ENCODE measurements at regions not wholly inside any gene's neighbourhood (a gene's known extent, or its start where the extent isn't known, plus 50 kb on each side); places are given as distances from the start of the nearest gene placed in this dataset.

DNA sequence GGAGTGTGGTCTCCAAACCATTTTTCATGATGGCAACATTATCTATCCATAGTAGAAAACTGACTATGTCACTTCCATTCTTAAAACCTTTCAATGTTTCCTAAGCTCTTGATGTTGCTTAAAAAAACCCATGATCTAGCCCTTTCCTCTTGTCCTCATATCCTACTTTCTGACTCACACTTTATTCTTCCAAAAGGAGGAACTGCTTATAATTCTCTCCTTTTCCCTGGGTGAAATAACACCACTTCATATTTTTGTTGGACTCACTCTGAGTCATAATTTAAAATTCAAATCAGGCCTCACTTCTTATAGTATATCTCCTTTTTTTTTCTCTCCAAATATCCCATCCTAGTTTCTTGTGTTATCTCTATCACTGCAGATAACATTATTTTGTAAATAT lies 513.9 kb downstream of the MAN2A1 start:
- no peak for TF ChIP-seq POLR2A (IDR thresholded peaks at IDR 0.05; ENCODE audit: low read length)
- TF ChIP-seq GATA1 (IDR thresholded peaks at IDR 0.05; ENCODE audit: low read depth, low read length) = no peak
